ENCODE measurements at regions not wholly inside any gene's neighbourhood (a gene's known extent, or its start where the extent isn't known, plus 50 kb on each side); places are given as distances from the start of the nearest gene placed in this dataset.
A peak's percentile ranks its signal among the peaks of the same experiment; 100 is the strongest.

- 45 to 52% methylated on average over 5 of the region's 5 CpGs for WGBS, 2 experiments (ENCODE audit: low coverage in 1 of 2, low lambda C conversion rate in 2 of 2, missing lambda C conversion rate in 2 of 2)
- peak; percentile 94 for DNase-seq
- Histone ChIP-seq H3K4me1 (ENCODE audit: insufficient read depth) (peaks cover 51% of the 10 kb centered on the region), H3K4me2 (ENCODE audit: unreplicated experiment) (peak overlapping the region; percentile 58), H2AFZ (no peak overlapping the region), H3K36me3 (ENCODE audit: low read depth) (no peaks in the 10 kb centered on the region), H3F3A (ENCODE audit: insufficient read depth) (peaks cover 42% of the 10 kb centered on the region), H3K9me3 (ENCODE audit: low read depth) (no peaks in the 10 kb centered on the region), H4K20me1 (ENCODE audit: insufficient read depth) (no peaks in the 10 kb centered on the region), H3K4me3 (no peak overlapping the region), H3K27me3 (replicated peaks; ENCODE audit: insufficient read depth) (no peaks in the 10 kb centered on the region), H3K27ac (peak overlapping the region; percentile 84), H3K9me2 (ENCODE audit: insufficient read depth) (no peaks in the 10 kb centered on the region), H3K79me2 (ENCODE audit: insufficient read depth) (no peaks in the 10 kb centered on the region), H3K9ac (peak overlapping the region; percentile 40; the same call in 1 of the 2 replicates)
- TF ChIP-seq EZH2 (IDR thresholded peaks at IDR 0.05; ENCODE audit: insufficient read depth, poor library complexity, severe bottlenecking): no peak
- no peak for TF ChIP-seq EZH2phosphoT487 (IDR thresholded peaks at IDR 0.05; ENCODE audit: insufficient read depth, low read depth)
- in situ Hi-C loops (cut with MboI): no loop called here
These were observed 97.3 kb upstream of the THRB start for GRCh38 chr3:24591661-24592555.

GRCh38 chr3:24594161-24594560, 99.5 kb upstream of the THRB start:
- Histone ChIP-seq H2AFZ (peak overlapping the region; percentile 30; the same call in 1 of the 2 replicates), H3K79me2 (ENCODE audit: insufficient read depth) (no peaks in the 10 kb centered on the region), H3K9me2 (ENCODE audit: insufficient read depth) (no peaks in the 10 kb centered on the region), H3K9me3 (ENCODE audit: low read depth) (no peaks in the 10 kb centered on the region), H3K27ac (no peak overlapping the region), H3K9ac (no peak overlapping the region), H4K20me1 (ENCODE audit: insufficient read depth) (no peaks in the 10 kb centered on the region), H3F3A (ENCODE audit: insufficient read depth) (peaks cover 47% of the 10 kb centered on the region), H3K36me3 (ENCODE audit: low read depth) (no peaks in the 10 kb centered on the region), H3K27me3 (replicated peaks; ENCODE audit: insufficient read depth) (no peaks in the 10 kb centered on the region), H3K4me3 (no peak overlapping the region), H3K4me2 (ENCODE audit: unreplicated experiment) (no peak overlapping the region), H3K4me1 (ENCODE audit: insufficient read depth) (peaks cover 64% of the 10 kb centered on the region)
- no peak for TF ChIP-seq EZH2phosphoT487 (IDR thresholded peaks at IDR 0.05; ENCODE audit: insufficient read depth, low read depth)
- TF ChIP-seq EZH2 (IDR thresholded peaks at IDR 0.05; ENCODE audit: insufficient read depth, poor library complexity, severe bottlenecking): no peak
- in situ Hi-C loops (cut with MboI): no loop called here
- DNase-seq: no peak

- Histone ChIP-seq H4K20me1 (ENCODE audit: insufficient read depth) (no peaks in the 10 kb centered on the region), H3F3A (ENCODE audit: insufficient read depth) (peaks cover 39% of the 10 kb centered on the region), H3K36me3 (ENCODE audit: low read depth) (no peaks in the 10 kb centered on the region), H3K27me3 (replicated peaks; ENCODE audit: insufficient read depth) (no peaks in the 10 kb centered on the region), H3K4me2 (ENCODE audit: unreplicated experiment) (no peak overlapping the region), H3K4me3 (no peak overlapping the region), H3K9ac (no peak overlapping the region), H3K9me2 (ENCODE audit: insufficient read depth) (no peaks in the 10 kb centered on the region), H3K9me3 (ENCODE audit: low read depth) (no peaks in the 10 kb centered on the region), H3K79me2 (ENCODE audit: insufficient read depth) (no peaks in the 10 kb centered on the region), H3K27ac (peak overlapping the region; percentile 42), H2AFZ (no peak overlapping the region), H3K4me1 (ENCODE audit: insufficient read depth) (peaks cover 59% of the 10 kb centered on the region)
- WGBS, 2 experiments (ENCODE audit: low coverage in 1 of 2, low lambda C conversion rate in 2 of 2, missing lambda C conversion rate in 2 of 2): 0% methylated on average over 2 of the region's 2 CpGs
- DNase-seq: peak; percentile 86
- in situ Hi-C loops (cut with MboI): no loop called here
- TF ChIP-seq EZH2phosphoT487 (IDR thresholded peaks at IDR 0.05; ENCODE audit: insufficient read depth, low read depth): no peak
- TF ChIP-seq EZH2 (IDR thresholded peaks at IDR 0.05; ENCODE audit: insufficient read depth, poor library complexity, severe bottlenecking): no peak
These were observed 101.1 kb upstream of the THRB start for GRCh38 chr3:24595796-24596195.

- Histone ChIP-seq H3K27ac (peak overlapping the region; percentile 42), H3K79me2 (ENCODE audit: insufficient read depth) (no peaks in the 10 kb centered on the region), H3K27me3 (replicated peaks; ENCODE audit: insufficient read depth) (no peaks in the 10 kb centered on the region), H3F3A (ENCODE audit: insufficient read depth) (peaks cover 33% of the 10 kb centered on the region), H3K4me3 (no peak overlapping the region), H3K9ac (no peak overlapping the region), H3K9me2 (ENCODE audit: insufficient read depth) (no peaks in the 10 kb centered on the region), H3K4me1 (ENCODE audit: insufficient read depth) (peaks cover 51% of the 10 kb centered on the region), H2AFZ (no peak overlapping the region), H3K36me3 (ENCODE audit: low read depth) (no peaks in the 10 kb centered on the region), H4K20me1 (ENCODE audit: insufficient read depth) (no peaks in the 10 kb centered on the region), H3K4me2 (ENCODE audit: unreplicated experiment) (no peak overlapping the region), H3K9me3 (ENCODE audit: low read depth) (no peaks in the 10 kb centered on the region)
- peak; percentile 40 for DNase-seq
- in situ Hi-C loops (cut with MboI): no loop called here
- no peak for TF ChIP-seq EZH2phosphoT487 (IDR thresholded peaks at IDR 0.05; ENCODE audit: insufficient read depth, low read depth)
- TF ChIP-seq EZH2 (IDR thresholded peaks at IDR 0.05; ENCODE audit: insufficient read depth, poor library complexity, severe bottlenecking): no peak
- 26 to 39% methylated on average over 2 of the region's 2 CpGs for WGBS, 2 experiments (ENCODE audit: low coverage in 1 of 2, low lambda C conversion rate in 2 of 2, missing lambda C conversion rate in 2 of 2)
These were observed 102.0 kb upstream of the THRB start for GRCh38 chr3:24596626-24597025.

All from GM23248 (cell line).